ENCODE measurements at regions not wholly inside any gene's neighbourhood (a gene's known extent, or its start where the extent isn't known, plus 50 kb on each side); places are given as distances from the start of the nearest gene placed in this dataset.

GRCh38 chr2:107428781-107429180, 397.9 kb upstream of the RGPD4 start:
- Mint-ChIP-seq H3K9me3 (ENCODE audit: insufficient read depth) (peaks cover 6% of the 10 kb centered on the region), H3K4me1 (ENCODE audit: low read depth) (no peaks in the 10 kb centered on the region), H3K27ac (no peak overlapping the region), H3K27me3 (ENCODE audit: low read depth) (no peaks in the 10 kb centered on the region), H3K4me3 (no peak overlapping the region), H3K36me3 (ENCODE audit: low read depth) (no peaks in the 10 kb centered on the region)
- no peak for ATAC-seq
- ChIA-PET CTCF (no interaction called here), POLR2A (no interaction called here)
- DNase-seq, result no peak

- Mint-ChIP-seq H3K9me3 (ENCODE audit: insufficient read depth) (peaks cover 6% of the 10 kb centered on the region), H3K36me3 (ENCODE audit: low read depth) (no peaks in the 10 kb centered on the region), H3K4me3 (no peak overlapping the region), H3K27me3 (ENCODE audit: low read depth) (no peaks in the 10 kb centered on the region), H3K27ac (no peak overlapping the region), H3K4me1 (ENCODE audit: low read depth) (no peaks in the 10 kb centered on the region)
- CTCF ChIA-PET, result no interaction called here
- POLR2A ChIA-PET, result no interaction called here
- DNase-seq (no peak), ATAC-seq (no peak)
Observed at GRCh38 chr2:107430006-107430405, 396.7 kb upstream of the RGPD4 start.

GRCh38 chr2:107430596-107431266, 396.0 kb upstream of the RGPD4 start:
- DNase-seq (no peak), ATAC-seq (no peak)
- no peaks in the 10 kb centered on the region for H3K36me3 Mint-ChIP-seq (ENCODE audit: low read depth)
- H3K4me1 Mint-ChIP-seq (ENCODE audit: low read depth), result no peaks in the 10 kb centered on the region
- no peak overlapping the region for H3K4me3 Mint-ChIP-seq
- ChIA-PET POLR2A (no interaction called here), CTCF (no interaction called here)
- H3K27ac Mint-ChIP-seq, result no peak overlapping the region
- H3K27me3 Mint-ChIP-seq (ENCODE audit: low read depth), result no peaks in the 10 kb centered on the region
- H3K9me3 Mint-ChIP-seq (ENCODE audit: insufficient read depth), result peaks cover 3% of the 10 kb centered on the region

GRCh38 chr2:107436281-107436680, 390.4 kb upstream of the RGPD4 start:
- Mint-ChIP-seq H3K4me1 (ENCODE audit: low read depth) (no peaks in the 10 kb centered on the region), H3K9me3 (ENCODE audit: insufficient read depth) (no peaks in the 10 kb centered on the region), H3K4me3 (no peak overlapping the region), H3K27ac (no peak overlapping the region), H3K27me3 (ENCODE audit: low read depth) (no peaks in the 10 kb centered on the region), H3K36me3 (ENCODE audit: low read depth) (no peaks in the 10 kb centered on the region)
- ATAC-seq (no peak), DNase-seq (no peak)
- POLR2A ChIA-PET, result no interaction called here
- CTCF ChIA-PET, result no interaction called here

- Mint-ChIP-seq H3K4me1 (ENCODE audit: low read depth) (no peaks in the 10 kb centered on the region), H3K27me3 (ENCODE audit: low read depth) (no peaks in the 10 kb centered on the region), H3K4me3 (no peak overlapping the region), H3K27ac (no peak overlapping the region), H3K9me3 (ENCODE audit: insufficient read depth) (no peaks in the 10 kb centered on the region), H3K36me3 (ENCODE audit: low read depth) (no peaks in the 10 kb centered on the region)
- ChIA-PET CTCF (no interaction called here), POLR2A (no interaction called here)
- ATAC-seq, result no peak
- no peak for DNase-seq
Observed at GRCh38 chr2:107437265-107437664, 389.4 kb upstream of the RGPD4 start.

- Mint-ChIP-seq H3K27me3 (ENCODE audit: low read depth) (no peaks in the 10 kb centered on the region), H3K9me3 (ENCODE audit: insufficient read depth) (no peaks in the 10 kb centered on the region), H3K4me3 (no peak overlapping the region), H3K4me1 (ENCODE audit: low read depth) (no peaks in the 10 kb centered on the region), H3K36me3 (ENCODE audit: low read depth) (no peaks in the 10 kb centered on the region), H3K27ac (no peak overlapping the region)
- DNase-seq (no peak), ATAC-seq (no peak)
- ChIA-PET POLR2A (no interaction called here), CTCF (no interaction called here)
Observed at GRCh38 chr2:107437807-107438206, 388.9 kb upstream of the RGPD4 start.

- no peaks in the 10 kb centered on the region for H3K27me3 Mint-ChIP-seq (ENCODE audit: low read depth)
- H3K4me1 Mint-ChIP-seq (ENCODE audit: low read depth), result no peaks in the 10 kb centered on the region
- ChIA-PET CTCF (no interaction called here), POLR2A (no interaction called here)
- H3K9me3 Mint-ChIP-seq (ENCODE audit: insufficient read depth), result no peaks in the 10 kb centered on the region
- no peaks in the 10 kb centered on the region for H3K36me3 Mint-ChIP-seq (ENCODE audit: low read depth)
- ATAC-seq (no peak), DNase-seq (no peak)
- H3K4me3 Mint-ChIP-seq, result no peak overlapping the region
- H3K27ac Mint-ChIP-seq, result no peak overlapping the region
Observed at GRCh38 chr2:107448160-107448559, 378.5 kb upstream of the RGPD4 start.

GRCh38 chr2:107461301-107461700, 365.4 kb upstream of the RGPD4 start:
- Mint-ChIP-seq H3K9me3 (ENCODE audit: insufficient read depth) (peaks cover 10% of the 10 kb centered on the region), H3K4me3 (no peak overlapping the region), H3K27me3 (ENCODE audit: low read depth) (no peaks in the 10 kb centered on the region), H3K27ac (no peak overlapping the region), H3K4me1 (ENCODE audit: low read depth) (no peaks in the 10 kb centered on the region), H3K36me3 (ENCODE audit: low read depth) (no peaks in the 10 kb centered on the region)
- ChIA-PET CTCF (no interaction called here), POLR2A (no interaction called here)
- ATAC-seq (no peak), DNase-seq (no peak)

GRCh38 chr2:107462181-107462580, 364.5 kb upstream of the RGPD4 start:
- peaks cover 10% of the 10 kb centered on the region for H3K9me3 Mint-ChIP-seq (ENCODE audit: insufficient read depth)
- no peak overlapping the region for H3K27ac Mint-ChIP-seq
- ChIA-PET POLR2A (no interaction called here), CTCF (no interaction called here)
- ATAC-seq (no peak), DNase-seq (no peak)
- no peaks in the 10 kb centered on the region for H3K4me1 Mint-ChIP-seq (ENCODE audit: low read depth)
- no peaks in the 10 kb centered on the region for H3K36me3 Mint-ChIP-seq (ENCODE audit: low read depth)
- H3K27me3 Mint-ChIP-seq (ENCODE audit: low read depth), result no peaks in the 10 kb centered on the region
- H3K4me3 Mint-ChIP-seq, result no peak overlapping the region

GRCh38 chr2:107466241-107466640, 360.5 kb upstream of the RGPD4 start:
- Mint-ChIP-seq H3K4me3 (no peak overlapping the region), H3K4me1 (ENCODE audit: low read depth) (no peaks in the 10 kb centered on the region), H3K27ac (no peak overlapping the region), H3K36me3 (ENCODE audit: low read depth) (no peaks in the 10 kb centered on the region), H3K27me3 (ENCODE audit: low read depth) (no peaks in the 10 kb centered on the region), H3K9me3 (ENCODE audit: insufficient read depth) (peaks cover 10% of the 10 kb centered on the region)
- POLR2A ChIA-PET, result no interaction called here
- CTCF ChIA-PET, result no interaction called here
- DNase-seq, result no peak
- ATAC-seq, result no peak

GRCh38 chr2:107466984-107467773, 359.5 kb upstream of the RGPD4 start:
- ATAC-seq, result no peak
- POLR2A ChIA-PET, result no interaction called here

GRCh38 chr2:107469437-107469995, 357.2 kb upstream of the RGPD4 start:
- Mint-ChIP-seq H3K36me3 (ENCODE audit: low read depth) (no peaks in the 10 kb centered on the region), H3K4me1 (ENCODE audit: low read depth) (no peaks in the 10 kb centered on the region), H3K27ac (no peak overlapping the region), H3K9me3 (ENCODE audit: insufficient read depth) (peaks cover 7% of the 10 kb centered on the region), H3K27me3 (ENCODE audit: low read depth) (no peaks in the 10 kb centered on the region), H3K4me3 (no peak overlapping the region)
- ATAC-seq (no peak), DNase-seq (no peak)
- CTCF ChIA-PET, result no interaction called here
- POLR2A ChIA-PET, result no interaction called here

More at GRCh38 chr2:107466984-107467773, 359.5 kb upstream of the RGPD4 start:
- Mint-ChIP-seq H3K4me3 (no peak overlapping the region), H3K27me3 (ENCODE audit: low read depth) (no peaks in the 10 kb centered on the region), H3K27ac (no peak overlapping the region), H3K36me3 (ENCODE audit: low read depth) (no peaks in the 10 kb centered on the region), H3K9me3 (ENCODE audit: insufficient read depth) (peaks cover 10% of the 10 kb centered on the region), H3K4me1 (ENCODE audit: low read depth) (no peaks in the 10 kb centered on the region)
- no peak for DNase-seq
- CTCF ChIA-PET, result no interaction called here

Data from activated CD8-positive, alpha-beta T cell treated with anti-CD3 and anti-CD28 coated beads, Interleukin-2, amount 10 ng/mL, durations not matched to agents 7 days and 5 days (primary cell).